ENCODE measurements at regions not wholly inside any gene's neighbourhood (a gene's known extent, or its start where the extent isn't known, plus 50 kb on each side); places are given as distances from the start of the nearest gene placed in this dataset.

DNA sequence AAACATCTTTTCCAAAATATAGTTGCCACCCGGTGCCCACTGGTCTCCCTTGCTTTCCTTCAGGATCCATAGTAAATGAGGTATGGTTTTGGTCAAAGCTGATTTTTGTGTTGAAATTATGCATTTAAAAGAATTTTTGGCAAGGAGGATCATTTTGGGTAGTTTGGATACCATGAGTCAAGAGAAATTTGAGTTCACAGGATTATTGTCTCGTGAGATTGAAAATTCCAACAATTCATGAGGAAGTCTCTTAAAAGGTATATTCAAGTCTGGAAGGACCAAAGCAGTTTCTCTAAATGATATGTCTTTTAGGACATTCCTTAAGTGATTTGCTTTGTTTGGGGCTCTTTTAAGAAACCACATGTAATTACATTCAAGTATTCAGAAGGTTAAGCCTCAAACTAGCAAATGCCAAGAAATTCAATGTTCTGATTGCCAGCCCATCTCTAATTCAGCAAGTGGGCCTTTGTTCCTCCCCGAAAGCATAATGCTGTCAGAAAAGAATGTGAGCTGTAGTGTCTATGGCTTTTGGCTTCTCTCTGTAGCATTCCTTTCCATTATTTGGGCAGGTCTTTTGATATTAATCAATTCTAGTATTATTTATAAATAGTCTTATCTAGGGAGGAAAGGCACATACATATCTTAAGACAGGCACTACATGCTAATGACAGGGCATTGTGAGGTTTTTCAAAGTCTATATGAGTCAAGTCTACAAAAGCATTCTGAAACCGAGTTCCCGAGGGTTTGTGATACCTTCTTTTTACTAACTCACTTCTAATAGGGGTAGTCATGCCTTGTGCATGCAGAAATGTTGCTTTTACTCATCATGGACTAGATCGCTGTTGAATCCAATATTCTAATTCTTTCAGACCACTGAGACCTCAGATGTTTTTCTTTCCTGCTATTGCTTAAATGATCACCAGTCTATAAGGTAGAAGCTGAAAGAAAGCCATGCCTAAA is 453.9 kb downstream of the ENC1 start:
- no peak for DNase-seq (ENCODE audit: low spot score)

DNA sequence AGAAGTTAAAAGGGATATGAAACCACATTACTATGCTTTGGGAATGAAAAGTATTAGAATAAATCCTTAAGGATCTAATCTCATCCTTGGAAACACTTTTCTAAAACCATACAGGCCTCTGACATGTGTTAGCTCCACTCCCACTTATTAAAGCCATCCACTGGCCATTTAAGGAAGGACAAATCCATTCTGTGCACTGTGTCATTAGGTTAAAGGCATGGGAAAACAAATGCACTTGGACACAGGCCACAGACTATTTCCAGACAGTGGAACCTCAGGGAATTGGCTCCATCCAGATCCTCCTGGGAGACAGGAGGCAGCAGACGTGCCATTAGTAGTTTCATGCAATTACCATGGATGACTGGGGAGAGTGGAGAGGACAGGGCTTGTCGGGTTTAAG is 454.9 kb downstream of the ENC1 start:
- no peak for DNase-seq (ENCODE audit: low spot score)

DNA sequence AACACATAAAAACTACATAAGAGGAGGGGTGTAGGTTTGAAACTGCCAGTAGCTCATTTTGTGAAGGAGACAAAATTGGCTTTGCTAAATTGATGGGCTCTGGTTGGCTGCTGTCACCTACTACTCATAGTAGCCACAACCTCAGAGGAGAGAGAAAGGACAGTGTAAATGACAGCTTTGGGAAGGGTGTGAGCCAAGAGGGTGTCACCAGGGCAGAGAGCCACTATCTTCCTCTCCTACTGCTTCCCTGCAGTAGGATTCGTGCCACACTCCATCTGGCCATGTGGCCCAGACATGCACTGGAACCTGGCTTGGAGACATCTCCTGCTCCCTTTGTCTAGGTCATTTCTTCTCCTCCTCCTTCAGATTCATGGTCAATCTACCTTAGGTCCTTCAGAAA is 455.9 kb downstream of the ENC1 start:
- DNase-seq (ENCODE audit: low spot score), result no peak

DNA sequence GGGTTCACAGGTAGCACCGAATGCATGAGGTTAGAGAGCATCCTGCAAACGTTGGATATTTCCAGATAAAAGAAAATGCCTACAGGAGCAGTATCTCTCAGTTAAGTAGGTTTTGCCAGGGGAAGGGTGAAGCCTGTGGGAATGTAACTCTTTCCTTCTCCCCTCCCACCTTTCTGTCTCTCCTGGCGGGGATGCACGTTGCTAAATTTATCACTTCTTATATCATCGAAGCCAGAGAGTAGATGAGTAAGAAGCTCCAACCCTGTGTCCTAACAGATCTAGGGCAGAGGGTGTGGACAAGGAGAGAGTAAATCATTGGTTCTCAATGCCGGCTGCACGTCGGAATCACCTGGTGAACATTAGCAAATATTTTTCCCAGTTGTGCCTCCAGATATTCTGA is 457.5 kb downstream of the ENC1 start:
- DNase-seq (ENCODE audit: low spot score), result no peak

DNA sequence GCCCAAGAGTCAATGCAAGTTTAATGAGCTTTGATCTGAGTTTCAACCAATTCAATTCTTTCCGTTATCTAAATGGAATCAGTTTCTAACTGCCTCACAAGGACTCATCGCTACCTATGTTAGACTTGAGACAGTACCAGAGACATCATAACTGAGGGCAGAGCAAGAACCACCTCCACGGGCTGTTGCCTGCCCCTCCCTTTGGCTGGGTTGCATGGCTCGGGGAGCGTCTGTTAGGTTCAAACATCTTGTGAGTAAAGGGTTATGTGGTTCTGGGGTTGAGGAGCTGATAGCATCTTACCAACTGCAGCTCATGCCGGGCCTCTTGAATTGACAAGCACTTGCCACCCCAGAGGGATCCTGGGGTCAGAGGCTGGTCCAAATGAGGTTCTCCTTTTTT is 457.9 kb downstream of the ENC1 start:
- DNase-seq (ENCODE audit: low spot score), result no peak

DNA sequence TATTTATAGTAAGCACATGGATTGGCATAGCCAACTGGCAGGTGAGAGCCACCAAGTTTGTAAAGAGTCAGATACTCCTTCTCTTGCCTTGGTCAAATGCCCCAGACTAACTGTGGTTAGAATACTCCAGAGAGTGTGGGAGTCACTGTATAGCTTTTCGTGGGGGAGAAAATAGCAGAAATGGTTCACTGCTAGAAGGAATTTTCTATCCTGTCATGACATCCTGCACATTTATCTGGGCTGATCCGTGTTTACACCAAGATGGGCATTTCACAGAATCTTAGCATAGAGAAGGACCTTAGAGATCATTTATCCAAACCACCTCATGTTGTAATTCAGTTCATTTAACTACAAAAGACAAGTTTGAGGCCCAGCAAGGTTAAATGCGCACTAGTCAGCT is 460.8 kb downstream of the ENC1 start:
- DNase-seq (ENCODE audit: low spot score), result no peak

DNA sequence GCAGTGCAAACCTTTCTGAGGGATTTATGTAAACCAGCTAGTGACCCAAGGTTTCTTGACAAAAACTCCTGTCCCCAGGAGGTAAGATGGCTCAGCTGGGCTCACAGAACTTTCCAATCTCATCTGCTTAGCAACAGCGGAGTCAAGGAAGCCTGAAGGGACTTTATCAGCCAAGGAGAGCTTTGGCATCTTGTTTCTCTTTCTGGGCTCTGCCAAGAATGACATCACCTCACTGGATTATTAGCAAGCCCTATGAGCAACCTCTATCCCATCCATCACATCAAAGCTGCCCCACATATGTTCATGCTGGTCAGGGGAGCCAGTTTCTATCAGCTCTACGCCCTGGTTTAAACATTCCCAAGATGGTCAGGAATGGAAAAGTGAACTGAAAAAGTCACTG is 461.3 kb downstream of the ENC1 start:
- no peak for DNase-seq (ENCODE audit: low spot score)

DNA sequence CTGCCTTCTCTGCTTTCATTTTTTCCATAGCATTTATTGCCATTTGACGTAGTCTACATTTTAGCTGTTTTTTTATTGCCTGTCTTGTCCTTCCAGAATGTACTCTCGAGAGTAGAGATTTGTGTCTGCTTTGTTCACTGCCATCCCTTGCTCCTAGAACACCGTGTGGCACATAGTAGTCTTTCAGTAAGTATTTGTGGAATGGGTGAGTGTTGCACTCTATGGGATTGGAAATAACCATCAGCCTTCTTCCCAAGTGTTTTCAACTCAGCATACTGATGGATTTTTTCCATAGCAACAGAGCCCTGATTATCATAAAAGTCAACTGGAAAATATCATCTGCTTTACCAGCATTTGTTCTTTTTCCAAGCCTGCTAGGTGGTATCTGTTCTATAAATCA is 462.6 kb downstream of the ENC1 start:
- no peak for DNase-seq (ENCODE audit: low spot score)

DNA sequence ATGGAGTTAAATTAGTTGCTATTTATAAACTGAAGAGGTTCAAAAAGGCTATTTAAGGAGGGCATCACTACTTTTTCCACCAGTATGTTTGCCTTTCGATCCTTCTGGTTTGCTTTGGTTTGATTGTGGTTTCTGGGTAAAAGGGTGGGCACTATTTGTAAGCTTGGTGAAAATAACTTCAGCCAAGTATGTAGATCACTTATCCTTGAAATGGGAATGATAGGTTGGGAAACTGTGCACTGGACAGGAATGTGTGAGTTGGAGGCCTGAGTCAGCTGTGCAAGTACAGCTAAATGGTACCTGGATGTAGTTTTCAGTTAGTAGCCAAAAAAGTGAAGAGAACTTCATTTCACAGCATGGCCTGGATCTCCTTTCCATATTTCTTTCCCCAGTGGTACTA is 466.2 kb downstream of the ENC1 start:
- DNase-seq (ENCODE audit: low spot score), result no peak

DNA sequence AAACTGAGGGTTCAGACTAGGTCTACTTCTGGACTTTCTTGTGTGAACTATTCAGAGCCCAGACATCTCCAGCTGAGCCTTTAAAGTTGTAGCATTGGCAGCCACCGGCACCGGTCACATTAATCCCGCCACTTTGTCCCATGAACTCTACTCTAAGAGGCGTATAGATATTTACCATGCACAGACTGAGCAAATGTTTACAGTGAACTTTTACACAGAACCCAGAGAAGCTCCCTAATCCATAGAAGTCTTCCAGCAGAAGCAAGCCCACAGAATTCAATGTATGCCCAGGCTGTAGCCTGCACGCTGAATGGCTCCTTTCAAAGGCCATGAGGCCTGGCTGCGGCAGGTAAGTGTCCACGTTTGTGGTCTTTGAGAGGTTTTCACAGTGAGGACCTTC is 466.9 kb downstream of the ENC1 start:
- DNase-seq (ENCODE audit: low spot score), result no peak

DNA sequence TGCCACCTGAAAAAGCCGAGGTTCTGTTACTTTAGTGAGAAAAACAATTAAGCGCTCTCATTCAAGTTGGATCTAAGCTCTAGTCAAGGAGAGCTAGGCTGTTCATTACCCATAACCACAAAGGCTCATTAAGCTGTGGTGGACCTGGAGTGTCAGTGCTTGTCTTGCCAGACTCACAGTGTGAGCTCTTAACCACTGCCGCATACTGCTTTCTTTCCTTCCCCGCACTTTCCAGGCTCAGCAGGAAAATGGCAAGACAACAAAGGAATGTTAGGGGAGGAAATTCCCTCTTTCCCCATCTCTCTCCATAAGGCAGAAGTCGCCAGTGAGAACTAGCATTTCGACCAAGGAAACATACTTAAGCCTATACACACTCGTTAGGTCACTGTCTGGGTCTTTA is 467.3 kb downstream of the ENC1 start:
- no peak for DNase-seq (ENCODE audit: low spot score)

DNA sequence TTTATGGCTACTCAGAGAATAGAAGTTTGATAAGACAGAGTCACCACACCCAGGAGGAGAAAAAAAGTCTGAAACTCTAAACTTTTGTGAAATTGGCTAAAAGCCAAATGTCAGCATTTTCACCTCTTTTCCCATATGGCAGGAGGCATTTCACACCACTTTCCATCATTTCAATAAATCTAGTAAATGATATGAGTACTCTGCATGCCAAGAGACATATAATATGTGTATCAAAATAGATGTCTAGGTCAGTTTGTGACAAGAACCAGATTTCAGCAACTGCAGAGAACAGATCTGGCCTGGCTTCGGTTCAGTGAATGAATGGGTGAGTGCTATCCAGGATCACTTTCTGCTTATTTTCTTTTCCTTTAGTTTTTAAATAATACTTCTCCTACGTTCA is 470.8 kb downstream of the ENC1 start:
- DNase-seq (ENCODE audit: low spot score), result no peak

DNA sequence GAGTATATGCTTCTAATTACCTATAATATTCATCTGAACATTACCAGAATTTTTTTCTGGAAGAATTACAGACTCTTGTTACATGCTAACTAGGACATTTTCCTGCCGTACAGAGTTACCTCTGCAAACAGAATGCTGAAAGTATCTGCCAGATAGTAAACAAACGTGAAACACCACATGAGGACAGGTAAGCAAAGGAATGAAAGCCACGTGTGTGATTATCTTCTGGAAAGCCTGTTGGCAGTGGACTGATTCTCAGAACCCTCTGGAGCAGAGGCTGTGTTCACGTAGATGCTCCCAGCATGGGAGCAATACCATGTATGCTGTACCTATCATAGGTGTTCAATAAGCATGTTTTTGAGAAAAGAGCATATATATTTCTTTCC is 472.6 kb downstream of the ENC1 start:
- DNase-seq (ENCODE audit: low spot score), result no peak

DNA sequence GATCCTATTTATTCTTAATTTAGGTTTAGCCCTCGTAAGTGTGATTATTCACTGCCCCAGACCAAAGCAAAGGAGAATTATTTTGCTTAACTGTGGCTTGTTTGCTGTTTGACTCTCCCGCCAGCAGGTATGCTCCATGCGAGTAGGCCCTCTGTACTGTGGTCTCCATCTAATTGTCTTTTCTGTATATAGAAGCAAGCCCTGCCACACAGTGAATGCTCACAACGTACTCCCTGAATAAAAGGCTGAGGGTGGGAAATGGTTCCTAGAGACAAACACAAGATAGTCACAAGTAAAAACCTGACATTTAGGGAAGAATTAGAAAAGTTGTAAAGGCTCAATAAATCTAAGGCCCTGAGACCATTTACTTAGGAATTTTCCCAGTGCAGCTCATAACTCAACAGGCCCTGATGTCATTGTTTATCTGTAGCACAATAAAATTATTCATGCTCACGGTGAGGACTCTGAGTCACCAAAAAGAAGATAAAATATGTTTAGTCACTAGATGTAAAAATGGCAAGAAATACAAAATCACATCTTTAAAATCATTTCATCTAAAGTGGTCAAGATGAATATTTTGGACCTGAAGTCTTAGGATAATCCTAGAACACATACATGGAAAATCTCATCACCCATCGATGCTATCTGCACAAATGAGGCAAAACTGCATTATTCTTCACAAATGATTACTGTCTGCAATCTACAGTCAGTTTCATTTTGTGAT is 473.2 kb downstream of the ENC1 start:
- DNase-seq (ENCODE audit: low spot score), result peak; percentile 18

DNA sequence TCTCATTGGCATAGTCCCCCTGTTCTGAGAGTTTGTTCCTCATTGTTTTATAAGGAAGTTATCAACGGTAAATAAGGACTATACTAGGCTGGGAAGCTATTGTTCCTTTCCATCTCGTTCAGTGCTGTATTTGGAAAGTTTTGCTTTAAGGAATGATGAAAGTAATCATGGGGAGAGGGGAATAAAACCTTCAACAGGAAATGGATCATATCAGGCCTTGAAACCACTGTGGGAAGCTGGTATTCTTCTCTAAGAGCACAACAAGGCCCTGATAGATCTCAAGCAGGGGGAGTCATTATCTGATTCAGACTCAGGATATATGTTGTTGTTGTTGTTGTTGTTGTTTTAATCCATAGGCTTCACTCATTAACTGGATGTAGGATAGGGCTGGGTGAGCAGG is 474.5 kb downstream of the ENC1 start:
- no peak for DNase-seq (ENCODE audit: low spot score)

DNA sequence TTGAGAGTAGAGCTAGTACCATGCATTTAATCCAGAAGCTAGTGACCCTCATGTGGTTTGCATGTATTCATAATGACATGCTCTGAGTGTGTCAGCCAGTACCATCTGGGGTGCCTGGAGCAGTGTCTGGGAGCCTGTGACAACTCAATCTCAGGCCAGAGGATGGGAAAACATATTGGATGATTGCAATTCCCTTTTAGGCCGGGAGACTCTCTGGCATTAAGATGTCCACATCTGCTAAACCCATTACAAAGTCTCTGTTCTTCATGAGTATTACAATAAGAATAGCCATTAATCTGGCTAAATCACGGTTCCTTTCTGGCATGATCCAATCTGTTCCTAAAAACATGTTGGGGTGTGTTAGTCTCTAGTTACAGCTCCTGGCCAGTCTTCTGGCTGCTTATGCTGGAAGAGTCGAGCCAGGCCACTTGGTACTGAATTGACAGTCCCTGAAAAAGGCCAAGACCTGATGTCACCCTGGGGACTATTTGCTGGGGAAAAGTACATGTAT is 475.7 kb downstream of the ENC1 start:
- no peak for DNase-seq (ENCODE audit: low spot score)

DNA sequence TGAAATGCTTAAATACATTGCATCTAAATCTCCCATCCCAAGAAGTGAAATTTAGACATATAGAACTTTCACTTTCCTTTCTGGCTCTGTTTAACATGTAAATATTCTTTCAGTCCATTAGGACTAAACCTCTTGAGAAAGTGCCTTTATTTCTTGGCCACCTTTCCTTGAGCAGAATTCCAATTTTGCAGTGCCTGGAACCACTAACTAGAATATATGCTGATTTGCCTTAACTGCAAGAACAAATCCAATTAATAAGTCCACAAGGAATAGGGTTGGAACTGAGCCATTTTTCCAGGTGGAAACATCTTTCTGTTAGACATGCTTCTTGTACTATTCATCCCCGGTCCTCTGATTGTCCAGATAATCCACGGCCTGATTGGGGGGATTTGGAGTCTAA is 478.0 kb downstream of the ENC1 start:
- no peak for DNase-seq (ENCODE audit: low spot score)

DNA sequence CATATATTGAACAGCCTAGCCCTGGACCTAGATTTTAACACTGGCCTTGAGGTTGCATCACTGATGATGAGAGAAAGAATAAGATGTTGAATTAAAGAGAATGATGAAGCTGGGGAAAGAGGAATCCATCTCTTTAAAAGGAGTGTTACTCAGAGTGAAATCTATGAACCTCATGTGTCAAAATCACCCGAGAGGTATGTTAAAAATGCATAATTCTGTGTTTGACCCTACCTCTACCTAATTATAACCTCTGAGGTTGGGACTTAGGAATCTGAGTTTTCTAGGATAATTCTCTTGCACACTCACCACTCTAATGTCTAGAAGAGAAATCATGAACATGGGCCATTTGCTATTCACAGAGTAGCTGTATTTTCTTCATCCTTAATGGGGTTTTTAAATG is 479.4 kb downstream of the ENC1 start:
- no peak for DNase-seq (ENCODE audit: low spot score)

DNA sequence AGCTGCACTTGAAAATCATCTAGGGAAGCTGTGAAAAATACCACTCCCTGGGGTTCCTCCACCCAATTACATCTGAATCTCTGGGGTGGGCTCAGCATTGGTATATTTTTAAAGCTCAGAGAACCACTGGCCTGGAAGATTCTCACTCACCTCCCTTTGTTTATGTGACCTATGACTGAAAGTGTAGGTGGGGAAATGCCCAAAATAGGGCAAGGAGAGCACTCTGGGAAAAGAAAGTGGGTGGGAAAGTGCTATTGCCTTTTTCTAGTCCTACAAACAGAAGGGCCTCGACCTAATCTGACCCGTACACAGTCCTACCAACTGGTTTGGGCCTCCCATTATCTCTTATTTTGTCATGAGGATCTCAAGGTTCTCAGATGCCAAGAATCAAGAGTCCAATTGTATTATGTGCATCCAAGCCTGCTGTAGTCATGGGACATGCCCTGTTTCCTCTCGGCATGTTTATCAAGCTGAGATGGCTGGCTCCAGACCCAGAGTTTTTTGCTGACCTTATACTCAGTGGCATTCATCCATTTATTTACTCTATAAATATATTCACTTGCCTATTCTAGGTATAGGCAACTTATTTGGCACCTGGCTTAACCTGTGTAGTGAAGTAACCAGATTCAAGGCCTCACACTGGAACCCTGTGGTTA is 483.7 kb downstream of the ENC1 start:
- DNase-seq (ENCODE audit: low spot score), result no peak

DNA sequence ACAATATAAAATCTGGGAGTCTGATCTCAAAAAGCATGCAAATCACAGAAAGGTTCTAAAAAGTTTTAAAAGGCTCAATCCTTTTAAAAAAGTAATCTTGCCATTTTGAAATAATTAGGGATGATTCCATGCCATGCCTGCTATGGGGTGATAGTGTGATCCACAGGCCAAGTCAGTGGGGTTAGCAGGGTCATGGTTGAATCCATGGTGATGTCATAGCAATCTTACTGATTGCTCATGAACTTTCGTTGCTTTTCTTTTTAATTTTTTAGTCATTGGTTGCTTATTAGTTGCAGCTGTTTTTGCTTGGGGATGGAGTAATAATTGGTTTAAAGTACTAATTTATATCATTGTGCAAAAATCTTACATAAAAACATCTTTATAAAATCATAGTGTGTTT is 485.0 kb downstream of the ENC1 start:
- no peak for DNase-seq (ENCODE audit: low spot score)

DNA sequence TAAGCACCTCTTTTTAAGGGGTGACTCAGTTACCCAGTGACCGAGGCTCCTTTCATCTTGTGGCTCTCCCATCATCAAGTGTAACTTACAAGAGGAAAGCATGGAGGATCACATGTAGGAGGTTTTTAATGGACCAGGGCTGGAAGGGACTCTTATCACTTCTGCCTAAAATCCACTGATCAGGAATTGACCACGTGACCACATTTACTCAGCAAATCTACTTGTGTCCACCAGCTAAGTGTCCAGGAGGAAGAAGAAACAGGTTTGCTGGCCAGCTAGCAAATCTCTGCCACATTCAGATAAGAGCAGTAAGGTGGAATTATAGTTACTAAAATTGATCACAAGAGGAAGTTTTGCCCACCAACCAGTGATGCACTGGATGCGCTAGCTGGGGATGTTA is 486.0 kb downstream of the ENC1 start:
- no peak for DNase-seq (ENCODE audit: low spot score)

DNA sequence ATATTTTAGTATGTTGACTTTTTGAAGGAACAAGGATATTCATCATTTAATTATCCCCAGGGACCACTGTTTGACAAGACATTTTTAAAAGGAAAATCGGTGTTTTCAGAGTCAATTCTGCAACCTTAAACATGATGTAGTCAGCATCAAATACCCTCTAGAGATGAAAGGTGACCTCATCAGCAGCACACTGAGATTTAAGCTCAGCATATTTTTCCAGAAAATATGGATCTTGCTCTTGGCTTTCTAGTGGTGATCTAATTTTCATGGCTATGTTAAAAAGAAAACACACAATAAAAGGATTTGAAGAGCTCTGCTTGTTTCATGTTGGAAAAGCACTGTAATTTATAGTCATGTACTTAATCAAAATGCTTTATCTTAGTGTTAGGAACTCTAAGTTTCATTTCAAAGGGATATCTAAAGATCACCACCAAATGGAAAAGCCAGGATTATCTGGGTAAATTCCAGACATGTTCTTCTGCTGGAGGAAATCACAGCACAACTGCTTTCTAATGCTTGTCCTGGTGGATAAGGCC is 487.2 kb downstream of the ENC1 start:
- DNase-seq (ENCODE audit: low spot score), result no peak
